ENCODE measurements at regions not wholly inside any gene's neighbourhood (a gene's known extent, or its start where the extent isn't known, plus 50 kb on each side); places are given as distances from the start of the nearest gene placed in this dataset.
"Not testable (repeated sequence)": the region's sequence is repeated elsewhere in the genome, so short reads cannot be mapped to it uniquely, and the experiment has no call there.

- TF ChIP-seq, protein P1, sequence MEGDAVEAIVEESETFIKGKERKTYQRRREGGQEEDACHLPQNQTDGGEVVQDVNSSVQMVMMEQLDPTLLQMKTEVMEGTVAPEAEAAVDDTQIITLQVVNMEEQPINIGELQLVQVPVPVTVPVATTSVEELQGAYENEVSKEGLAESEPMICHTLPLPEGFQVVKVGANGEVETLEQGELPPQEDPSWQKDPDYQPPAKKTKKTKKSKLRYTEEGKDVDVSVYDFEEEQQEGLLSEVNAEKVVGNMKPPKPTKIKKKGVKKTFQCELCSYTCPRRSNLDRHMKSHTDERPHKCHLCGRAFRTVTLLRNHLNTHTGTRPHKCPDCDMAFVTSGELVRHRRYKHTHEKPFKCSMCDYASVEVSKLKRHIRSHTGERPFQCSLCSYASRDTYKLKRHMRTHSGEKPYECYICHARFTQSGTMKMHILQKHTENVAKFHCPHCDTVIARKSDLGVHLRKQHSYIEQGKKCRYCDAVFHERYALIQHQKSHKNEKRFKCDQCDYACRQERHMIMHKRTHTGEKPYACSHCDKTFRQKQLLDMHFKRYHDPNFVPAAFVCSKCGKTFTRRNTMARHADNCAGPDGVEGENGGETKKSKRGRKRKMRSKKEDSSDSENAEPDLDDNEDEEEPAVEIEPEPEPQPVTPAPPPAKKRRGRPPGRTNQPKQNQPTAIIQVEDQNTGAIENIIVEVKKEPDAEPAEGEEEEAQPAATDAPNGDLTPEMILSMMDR (IDR thresholded peaks at IDR 0.05) = not testable (repeated sequence)
- TF ChIP-seq POLR2A (IDR thresholded peaks at IDR 0.05) = not testable (repeated sequence)
These were observed 394.0 kb upstream of the SLC10A2 start for GRCh38 chr13:103460246-103460645.
